ENCODE measurements at regions not wholly inside any gene's neighbourhood (a gene's known extent, or its start where the extent isn't known, plus 50 kb on each side); places are given as distances from the start of the nearest gene placed in this dataset.
A peak's percentile ranks its signal among the peaks of the same experiment; 100 is the strongest.

DNA sequence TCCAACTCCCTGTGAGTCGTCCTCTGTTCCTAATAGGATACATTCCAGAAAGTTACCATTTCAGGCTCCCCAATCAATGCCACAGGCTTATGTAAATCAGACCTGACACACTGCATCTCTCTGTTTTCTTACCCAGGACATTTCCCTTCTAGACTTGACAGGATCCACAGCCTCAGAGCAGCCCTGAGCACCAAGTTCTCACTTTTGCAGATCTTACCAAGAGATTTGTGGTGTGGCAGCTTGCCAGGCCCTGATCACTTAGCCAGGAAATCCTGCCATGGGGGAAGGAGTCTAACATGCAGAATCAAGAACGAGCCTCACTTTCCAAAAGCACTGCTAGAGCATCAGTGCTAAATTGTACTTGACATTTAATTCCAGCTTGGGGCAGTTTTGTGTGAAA lies 202.9 kb downstream of the TBX15 start (continued):
- TF ChIP-seq CERS6 (CRISPR knock-in tag; IDR thresholded peaks at IDR 0.05) = no peak
- no peak for TF ChIP-seq ZKSCAN8 (CRISPR knock-in tag; IDR thresholded peaks at IDR 0.05; ENCODE audit: borderline replicate concordance)
- TF ChIP-seq, protein P1, sequence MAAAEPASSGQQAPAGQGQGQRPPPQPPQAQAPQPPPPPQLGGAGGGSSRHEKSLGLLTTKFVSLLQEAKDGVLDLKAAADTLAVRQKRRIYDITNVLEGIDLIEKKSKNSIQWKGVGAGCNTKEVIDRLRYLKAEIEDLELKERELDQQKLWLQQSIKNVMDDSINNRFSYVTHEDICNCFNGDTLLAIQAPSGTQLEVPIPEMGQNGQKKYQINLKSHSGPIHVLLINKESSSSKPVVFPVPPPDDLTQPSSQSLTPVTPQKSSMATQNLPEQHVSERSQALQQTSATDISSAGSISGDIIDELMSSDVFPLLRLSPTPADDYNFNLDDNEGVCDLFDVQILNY (CRISPR knock-in tag; conservative IDR thresholded peaks at IDR 0.05) = no peak
- no peak for TF ChIP-seq RFX5 (IDR thresholded peaks at IDR 0.05; ENCODE audit: low read depth, low read length)
- no peak for TF ChIP-seq MAFK (conservative IDR thresholded peaks at IDR 0.05 in 1 of 2, IDR thresholded peaks at IDR 0.05 in 1 of 2; ENCODE audit: low read length in 2 of 2)
- TF ChIP-seq HOXD1 (CRISPR knock-in tag; IDR thresholded peaks at IDR 0.05) = no peak

DNA sequence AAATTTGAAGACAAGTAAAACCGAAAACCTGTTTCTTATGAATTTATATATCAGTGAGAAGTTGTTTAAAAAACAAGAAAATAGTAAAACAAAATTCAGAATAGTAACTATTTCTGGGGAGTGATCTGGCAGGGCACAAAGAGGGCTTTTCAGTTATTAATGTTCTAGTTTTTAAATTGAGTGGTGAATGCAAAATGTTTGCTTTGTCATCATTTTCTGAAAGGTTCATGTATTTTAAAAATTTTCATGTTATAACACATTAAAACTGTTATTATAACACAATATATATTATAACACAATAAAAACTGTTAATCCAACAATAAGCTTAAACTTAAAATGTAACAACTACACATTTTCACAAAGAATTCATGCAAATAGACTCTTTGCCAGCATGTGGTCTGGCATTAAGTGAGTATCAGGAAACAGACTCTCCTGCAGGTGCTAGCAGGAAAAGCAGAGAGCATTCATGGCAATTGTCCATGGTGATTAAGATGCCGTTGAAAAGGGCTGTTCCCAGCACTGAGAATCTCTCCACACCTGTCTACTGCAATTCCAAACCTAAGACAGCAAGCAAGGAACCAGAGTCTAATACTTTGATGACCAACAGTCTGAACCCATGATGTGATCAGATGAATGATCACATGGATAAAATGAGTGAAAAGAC lies 204.9 kb downstream of the TBX15 start:
- 20% methylated on average over 2 of the region's 2 CpGs for WGBS (ENCODE audit: low lambda C conversion rate)
- Histone ChIP-seq H3K36me3 (replicated peaks in 1 of 2; ENCODE audit: control insufficient read depth in 1 of 2, insufficient read depth in 2 of 2, low read length in 2 of 2) (no peaks in the 10 kb centered on the region), H4K20me1 (ENCODE audit: insufficient read depth, low read length) (no peaks in the 10 kb centered on the region), H3K79me2 (ENCODE audit: insufficient read depth, low read length) (no peaks in the 10 kb centered on the region), H3K27me3 (ENCODE audit: control insufficient read depth in 1 of 2, insufficient read depth in 2 of 2, low read length in 2 of 2) (no peaks in the 10 kb centered on the region), H2AFZ (ENCODE audit: low read length) (no peak overlapping the region), H3K4me1 (ENCODE audit: insufficient read depth, low read length) (no peaks in the 10 kb centered on the region), H3K9ac (ENCODE audit: insufficient read depth, low read depth, low read length) (no peak overlapping the region), H3K9me3 (ENCODE audit: low read length) (no peaks in the 10 kb centered on the region), H3K4me3 (replicated peaks in 1 of 3; ENCODE audit: insufficient read depth in 1 of 3, low read depth in 2 of 3, low read length in 3 of 3) (no peak overlapping the region), H3K27ac (ENCODE audit: extremely low read length, insufficient read depth, low read length) (no peak overlapping the region), H3K4me2 (ENCODE audit: low read depth, low read length) (no peak overlapping the region)
- no peak for FAIRE-seq
- intact Hi-C loops (cut with micrococcal nuclease; ENCODE audit: unreplicated experiment) (no loop called here), in situ Hi-C loops (cut with HindIII; ENCODE audit: extremely low pct_ligation_motif_present, low pct_unique_long_range_greater_than_20kb) (no loop called here)
- CTCF ChIA-PET (ENCODE audit: low intra/inter-chr PET ratio, low total read pairs) = no interaction called here
- DNase-seq (ENCODE audit: low spot score) = no peak
- no TSS peak for BruUV-seq (replicated peaks)
- ATAC-seq = no peak
- POLR2A ChIA-PET = no interaction called here
- no peak for TF ChIP-seq ZNF777 (CRISPR knock-in tag; IDR thresholded peaks at IDR 0.05)
- TF ChIP-seq PHF8 (CRISPR knock-in tag; IDR thresholded peaks at IDR 0.05) = no peak
- TF ChIP-seq CHCHD3 (CRISPR knock-in tag; IDR thresholded peaks at IDR 0.05) = no peak
- TF ChIP-seq DZIP1 (CRISPR knock-in tag; IDR thresholded peaks at IDR 0.05) = no peak
- no peak for TF ChIP-seq SUZ12 (IDR thresholded peaks at IDR 0.05; ENCODE audit: low read depth, low read length)
- TF ChIP-seq MAFF (IDR thresholded peaks at IDR 0.05; ENCODE audit: low read depth, low read length) = peak; percentile 69
- no peak for TF ChIP-seq ZNF3 (CRISPR knock-in tag; IDR thresholded peaks at IDR 0.05)
- TF ChIP-seq ZNF337 (CRISPR knock-in tag; IDR thresholded peaks at IDR 0.05; ENCODE audit: borderline replicate concordance, low read depth) = no peak
- no peak for TF ChIP-seq JUN (CRISPR knock-in tag; IDR thresholded peaks at IDR 0.05)
- no peak for TF ChIP-seq ZNF138 (CRISPR knock-in tag; IDR thresholded peaks at IDR 0.05; ENCODE audit: low read depth)
- TF ChIP-seq CHD2 (IDR thresholded peaks at IDR 0.05; ENCODE audit: low read depth, low read length) = no peak
- peak; percentile 31 to 78; a peak in 2 of 4 replicates for TF ChIP-seq MAFK (conservative IDR thresholded peaks at IDR 0.05 in 1 of 2, IDR thresholded peaks at IDR 0.05 in 1 of 2; ENCODE audit: low read length in 2 of 2)
- no peak for TF ChIP-seq THAP11 (CRISPR knock-in tag; IDR thresholded peaks at IDR 0.05)
- no peak for TF ChIP-seq SALL1 (CRISPR knock-in tag; IDR thresholded peaks at IDR 0.05)
- no peak for TF ChIP-seq REL (CRISPR knock-in tag; conservative IDR thresholded peaks at IDR 0.05)
- no peak for TF ChIP-seq ZNF34 (CRISPR knock-in tag; IDR thresholded peaks at IDR 0.05; ENCODE audit: borderline replicate concordance)
- TF ChIP-seq TARDBP (CRISPR knock-in tag; IDR thresholded peaks at IDR 0.05) = no peak
